Gastroesophageal sphincter (tissue), 4 donors: ENCODE measurements at regions not wholly inside any gene's neighbourhood (a gene's known extent, or its start where the extent isn't known, plus 50 kb on each side); places are given as distances from the start of the nearest gene placed in this dataset.

Experiments used
- ATAC-seq: fragments of 150-250 bp; one replicate; pipeline ENCODE4 v1.9.1; 2016; ENCODE audit warnings: mild to moderate bottlenecking, moderate library complexity
- H3K27ac ChIP-seq, 4 donors: fragments of 200-600 bp; sonication (generic) in 3 of 4; 1 replicate in 3 of 4; 2 replicates in 1 of 4; pipeline ENCODE4 v1.5.1; 2016 to 2019
- H3K27me3 ChIP-seq: fragments of 200-600 bp; sonication (generic); one replicate; pipeline ENCODE4 v1.5.1; 2019
- H3K36me3 ChIP-seq, 2 donors: fragments of 200-600 bp; sonication (generic); one replicate each; pipeline ENCODE4 v1.5.1; 2019; ENCODE audit warnings: control low read depth in 1 of 2
- H3K4me1 ChIP-seq, 3 donors: fragments of 200-600 bp; sonication (generic); 1 replicate in 2 of 3; 2 replicates in 1 of 3; pipeline ENCODE4 v1.5.1; 2016 to 2019; ENCODE audit warnings: control low read depth in 2 of 3
- H3K4me3 ChIP-seq, 2 donors: fragments of 200-600 bp; sonication (generic); one replicate each; pipeline ENCODE4 v1.5.1; 2019; ENCODE audit warnings: mild to moderate bottlenecking in 1 of 2, moderate library complexity in 1 of 2
- H3K9me3 ChIP-seq, 3 donors: fragments of 200-600 bp; sonication (generic); one replicate each; pipeline ENCODE4 v1.5.1; 2017 to 2019; ENCODE audit warnings: control low read depth in 2 of 3
- CTCF ChIP-seq, 4 experiments: fragments of 200-600 bp in 2 of 4; fragments of 450-650 bp in 2 of 4; sonication (generic) in 1 of 4; IDR thresholded peaks; one replicate each; pipeline ENCODE4 v1.5.1; 2017 to 2019; ENCODE audit warnings: antibody characterized with exemption in 4 of 4, mild to moderate bottlenecking in 2 of 4, moderate library complexity in 2 of 4
- EP300 ChIP-seq: sonication (generic); formaldehyde crosslinking; IDR thresholded peaks from one replicate; pipeline ENCODE4 v1.6.1; 2017; ENCODE audit warnings: antibody characterized with exemption, mild to moderate bottlenecking
- POLR2A ChIP-seq, 2 donors: fragments of 450-650 bp; IDR thresholded peaks; one replicate each; pipeline ENCODE4 v1.6.1; 2017; ENCODE audit warnings: antibody characterized with exemption in 2 of 2, mild to moderate bottlenecking in 2 of 2, moderate library complexity in 1 of 2
- POLR2AphosphoS5 ChIP-seq: sonication (generic); formaldehyde crosslinking; IDR thresholded peaks from one replicate; pipeline ENCODE4 v1.6.1; 2017; ENCODE audit warnings: antibody characterized with exemption
- WGBS, 2 donors: methylation state at CpG; one replicate each; pipeline ENCODE4 v1.1.5; 2018; ENCODE audit warnings: low coverage in 1 of 2; 5-methylcytosine and 5-hydroxymethylcytosine counted together

GRCh38 chr2:17069564-17069963 lies 403.9 kb upstream of the CYRIA start:
- Histone ChIP-seq H3K27me3 (no peaks in the 10 kb centered on the region), H3K9me3 (no peaks in the 10 kb centered on the region), H3K4me3 (no peak overlapping the region), H3K36me3 (no peaks in the 10 kb centered on the region), H3K4me1 (no peaks in the 10 kb centered on the region), H3K27ac (no peak overlapping the region)
- TF ChIP-seq POLR2A (IDR thresholded peaks at IDR 0.05), result no peak
- TF ChIP-seq CTCF (IDR thresholded peaks at IDR 0.05), result no peak
- no peak for TF ChIP-seq EP300
- TF ChIP-seq POLR2AphosphoS5, result no peak
- no peak for ATAC-seq
- 66 to 69% methylated on average over 4 of the region's 4 CpGs for WGBS, 2 donors

- Histone ChIP-seq H3K4me3 (no peak overlapping the region), H3K27ac (no peak overlapping the region), H3K27me3 (no peaks in the 10 kb centered on the region), H3K4me1 (no peaks in the 10 kb centered on the region), H3K36me3 (no peaks in the 10 kb centered on the region), H3K9me3 (no peaks in the 10 kb centered on the region)
- no peak for ATAC-seq
- 48 to 55% methylated on average over 4 of the region's 4 CpGs for WGBS, 2 donors
- TF ChIP-seq EP300, result no peak
- no peak for TF ChIP-seq CTCF (IDR thresholded peaks at IDR 0.05)
- no peak for TF ChIP-seq POLR2A (IDR thresholded peaks at IDR 0.05)
- no peak for TF ChIP-seq POLR2AphosphoS5
Measured at GRCh38 chr2:17068021-17068420, 402.4 kb upstream of the CYRIA start.

GRCh38 chr2:17065536-17065935 lies 399.9 kb upstream of the CYRIA start:
- Histone ChIP-seq H3K4me1 (no peaks in the 10 kb centered on the region), H3K4me3 (no peak overlapping the region), H3K9me3 (no peaks in the 10 kb centered on the region), H3K27ac (no peak overlapping the region), H3K27me3 (no peaks in the 10 kb centered on the region), H3K36me3 (no peaks in the 10 kb centered on the region)
- WGBS, 2 donors, result 0% methylated on average over 1 of the region's 6 CpGs; no CpG with 5 or more reads in 1 of the 2 donors
- no peak for TF ChIP-seq POLR2AphosphoS5
- no peak for TF ChIP-seq EP300
- ATAC-seq, result no peak

GRCh38 chr2:17061028-17061427 lies 395.4 kb upstream of the CYRIA start:
- Histone ChIP-seq H3K9me3 (no peaks in the 10 kb centered on the region), H3K4me3 (no peak overlapping the region), H3K27ac (no peak overlapping the region), H3K4me1 (no peaks in the 10 kb centered on the region), H3K36me3 (no peaks in the 10 kb centered on the region), H3K27me3 (no peaks in the 10 kb centered on the region)
- ATAC-seq, result no peak
- TF ChIP-seq CTCF (IDR thresholded peaks at IDR 0.05) (no peak), POLR2A (IDR thresholded peaks at IDR 0.05) (no peak), EP300 (no peak), POLR2AphosphoS5 (no peak)
- 83 to 97% methylated on average over 2 of the region's 2 CpGs for WGBS, 2 donors

GRCh38 chr2:17059458-17059857 lies 393.8 kb upstream of the CYRIA start:
- Histone ChIP-seq H3K4me1 (no peaks in the 10 kb centered on the region), H3K9me3 (no peaks in the 10 kb centered on the region)
- WGBS, 2 donors, result 79 to 100% methylated on average over 1 of the region's 1 CpG

More at GRCh38 chr2:17059458-17059857, 393.8 kb upstream of the CYRIA start:
- H3K27ac ChIP-seq, result no peak overlapping the region
- ATAC-seq, result no peak
- H3K27me3 ChIP-seq, result no peaks in the 10 kb centered on the region
- H3K36me3 ChIP-seq, result no peaks in the 10 kb centered on the region
- no peak for TF ChIP-seq CTCF (IDR thresholded peaks at IDR 0.05)
- TF ChIP-seq EP300, result no peak
- no peak for TF ChIP-seq POLR2AphosphoS5
- no peak for TF ChIP-seq POLR2A (IDR thresholded peaks at IDR 0.05)
- no peak overlapping the region for H3K4me3 ChIP-seq
